GM18505 (cell line): ENCODE measurements at regions not wholly inside any gene's neighbourhood (a gene's known extent, or its start where the extent isn't known, plus 50 kb on each side); places are given as distances from the start of the nearest gene placed in this dataset.

Source experiments
- ATAC-seq: cut with Tn5 transposase; IDR thresholded peaks from one replicate; pipeline ENCODE4 v1.9.1; 2021; ENCODE audit not compliant: unreplicated experiment
- POLR2A ChIP-seq: IDR thresholded peaks from 4 replicates; pipeline ENCODE4 v1.6.1; 2011; ENCODE audit warnings: borderline replicate concordance; ENCODE audit not compliant: insufficient read depth, insufficient read length; ENCODE audit errors: extremely low read depth

DNA sequence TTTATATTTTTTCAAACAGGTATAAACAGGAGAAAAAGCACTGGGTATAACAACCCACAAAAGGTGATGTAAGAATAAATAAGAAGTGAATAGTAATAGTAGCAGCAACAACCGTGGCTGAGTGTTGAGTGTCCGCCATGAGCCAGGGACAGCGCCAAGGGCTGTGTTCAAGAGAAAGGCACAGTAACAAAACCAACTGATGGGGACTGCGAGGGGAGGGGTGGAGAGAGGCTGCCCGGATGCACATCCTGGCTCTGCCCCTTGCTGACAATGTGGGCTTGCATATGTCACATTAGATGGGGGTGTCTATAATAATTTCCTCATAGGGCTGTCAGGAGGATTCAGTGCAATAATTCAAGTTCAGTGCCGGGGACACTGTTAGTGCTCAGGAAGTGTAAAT is 912.4 kb downstream of the VRK1 start:
- no peak for TF ChIP-seq POLR2A
- no peak for ATAC-seq

DNA sequence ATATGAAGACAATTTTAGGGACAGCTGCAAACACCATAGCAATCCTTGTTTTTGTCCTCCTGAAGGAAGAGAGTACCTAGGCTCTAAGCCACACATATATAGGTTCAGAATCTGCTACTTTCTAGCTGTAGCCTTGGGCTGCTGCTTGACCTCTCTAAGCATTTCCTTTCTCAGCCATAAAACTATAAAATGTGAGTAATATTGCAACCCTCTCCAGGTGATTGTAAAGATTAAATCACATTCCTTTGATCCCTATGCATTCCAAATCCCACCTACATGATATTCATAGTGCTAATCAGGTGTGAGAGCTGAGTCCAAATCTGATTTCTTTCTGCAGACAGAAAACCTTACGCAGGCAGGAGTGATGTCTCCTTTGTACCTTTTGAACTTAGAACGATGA is 913.5 kb downstream of the VRK1 start:
- ATAC-seq: no peak
- TF ChIP-seq POLR2A: no peak

DNA sequence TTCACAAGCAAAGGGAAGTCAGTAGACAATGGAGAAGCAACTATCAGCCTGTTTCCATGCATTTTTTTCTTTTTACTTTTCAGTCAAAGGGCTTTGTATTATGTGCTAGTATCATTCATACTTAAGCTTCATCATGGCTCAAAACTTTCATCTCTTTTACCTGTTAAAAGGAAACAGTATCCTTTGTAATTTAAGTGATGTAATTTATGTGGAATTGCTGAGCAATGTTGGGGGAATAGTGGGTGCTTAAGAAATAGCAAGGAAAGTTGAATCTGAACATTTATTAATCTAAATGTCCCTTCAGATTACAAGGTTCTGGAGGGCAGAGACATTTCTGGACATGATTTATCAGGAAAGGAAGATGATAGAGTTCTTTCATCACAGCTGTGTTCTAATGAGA is 915.3 kb downstream of the VRK1 start:
- no peak for TF ChIP-seq POLR2A
- no peak for ATAC-seq

DNA sequence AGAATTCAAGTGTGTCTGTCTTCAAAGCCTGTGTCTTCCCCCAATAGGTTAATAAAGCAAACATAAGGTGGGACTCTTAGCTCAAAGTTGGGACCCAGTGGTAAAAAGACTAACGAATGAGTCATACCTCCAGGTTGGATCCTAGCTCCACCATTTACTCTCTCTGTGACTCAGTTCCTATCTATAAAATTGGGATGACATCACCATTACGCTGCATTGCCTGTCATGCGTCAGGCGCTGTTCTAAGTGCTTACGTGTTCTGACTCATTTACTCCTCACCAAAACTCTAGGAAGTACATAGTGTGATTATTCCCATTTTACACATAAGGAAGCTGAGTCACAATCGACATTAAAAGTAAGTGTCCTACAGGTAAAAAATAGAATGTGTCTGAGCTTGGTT is 915.8 kb downstream of the VRK1 start:
- no peak for ATAC-seq
- no peak for TF ChIP-seq POLR2A

DNA sequence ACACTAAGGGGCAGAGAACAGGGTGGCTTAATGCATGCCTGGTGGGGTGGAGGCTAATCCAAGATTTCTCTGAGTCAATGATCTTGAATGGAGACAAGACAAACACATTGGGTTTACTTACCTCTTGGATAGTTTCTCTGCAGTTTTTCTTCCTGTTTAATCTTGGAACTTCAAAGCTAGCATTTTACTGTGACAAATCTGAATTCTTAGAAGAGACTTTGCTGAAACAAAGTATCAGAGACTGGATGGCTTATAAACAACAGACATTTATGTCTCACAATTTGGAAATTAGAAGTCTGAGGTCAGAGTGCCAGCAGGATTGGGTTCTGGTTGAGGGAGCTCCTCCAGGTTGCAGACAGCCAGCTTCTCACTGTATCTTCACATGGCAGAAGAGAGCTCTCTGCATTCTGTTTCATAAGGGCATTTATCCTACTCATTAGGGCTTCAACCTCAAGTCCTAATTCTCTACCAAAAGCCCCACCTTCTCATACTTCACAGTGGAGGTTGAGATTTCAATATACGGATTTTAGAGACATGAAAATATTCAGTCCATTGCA is 921.8 kb downstream of the VRK1 start:
- ATAC-seq: no peak
- no peak for TF ChIP-seq POLR2A

DNA sequence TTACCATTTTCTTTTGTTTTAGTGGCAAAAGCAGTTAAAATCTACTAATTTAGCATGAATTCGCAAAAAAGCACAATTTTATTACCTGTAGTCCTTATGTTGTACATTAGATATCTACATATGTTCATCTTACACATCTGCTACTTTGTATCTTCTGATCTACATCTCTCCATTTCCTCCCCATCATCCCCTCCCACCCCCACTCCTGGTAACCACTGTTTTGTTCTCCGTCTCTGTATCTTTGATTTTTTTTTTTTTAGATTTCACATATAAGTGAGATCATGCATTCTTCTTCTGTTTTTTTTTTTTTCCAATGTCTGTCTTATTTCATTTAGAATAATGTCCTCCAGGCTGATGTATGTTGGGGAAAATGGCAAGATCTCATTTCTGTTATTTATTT is 922.7 kb downstream of the VRK1 start:
- ATAC-seq: no peak
- no peak for TF ChIP-seq POLR2A

DNA sequence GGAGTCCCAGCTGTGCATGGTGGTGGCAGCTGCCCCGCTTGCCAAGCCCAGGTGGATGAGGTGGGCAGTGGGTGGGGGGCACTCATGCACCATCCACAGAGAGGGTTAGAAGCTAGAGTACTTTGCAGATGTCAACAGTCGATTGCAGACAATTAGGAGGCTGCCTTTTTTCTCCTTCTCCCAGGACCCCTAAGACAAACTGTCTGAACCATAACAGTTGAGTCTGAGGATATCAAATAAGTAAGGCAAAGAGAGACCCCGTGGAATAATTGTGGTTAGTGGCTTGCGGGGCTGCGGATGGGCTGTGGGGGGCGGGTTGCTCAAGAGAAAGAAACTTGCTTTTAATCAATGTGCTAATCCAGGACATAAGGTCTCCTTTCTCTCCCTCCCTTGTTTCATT is 926.2 kb downstream of the VRK1 start:
- ATAC-seq: no peak

DNA sequence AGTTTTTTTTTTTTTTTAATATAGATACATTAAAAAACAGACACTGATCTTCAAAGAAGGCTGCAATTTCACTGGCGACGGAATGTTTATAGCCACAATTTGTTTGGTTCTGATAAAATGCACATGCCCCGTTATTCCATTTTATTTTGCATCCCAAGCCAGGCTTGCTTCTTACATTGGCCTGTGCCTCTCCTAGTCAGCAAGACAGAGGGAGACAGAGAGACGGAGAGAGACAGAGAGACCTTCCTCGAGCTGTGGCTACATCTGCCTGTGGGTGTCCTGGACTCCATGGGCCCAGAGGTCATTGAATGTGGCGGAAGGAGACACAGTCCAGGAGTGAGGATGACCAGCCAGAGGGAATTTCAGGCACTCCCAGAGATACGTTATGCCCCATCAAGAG is 926.6 kb downstream of the VRK1 start:
- no peak for TF ChIP-seq POLR2A
- ATAC-seq: no peak

More for the DNA sequence above, 926.2 kb downstream of the VRK1 start:
- no peak for TF ChIP-seq POLR2A

DNA sequence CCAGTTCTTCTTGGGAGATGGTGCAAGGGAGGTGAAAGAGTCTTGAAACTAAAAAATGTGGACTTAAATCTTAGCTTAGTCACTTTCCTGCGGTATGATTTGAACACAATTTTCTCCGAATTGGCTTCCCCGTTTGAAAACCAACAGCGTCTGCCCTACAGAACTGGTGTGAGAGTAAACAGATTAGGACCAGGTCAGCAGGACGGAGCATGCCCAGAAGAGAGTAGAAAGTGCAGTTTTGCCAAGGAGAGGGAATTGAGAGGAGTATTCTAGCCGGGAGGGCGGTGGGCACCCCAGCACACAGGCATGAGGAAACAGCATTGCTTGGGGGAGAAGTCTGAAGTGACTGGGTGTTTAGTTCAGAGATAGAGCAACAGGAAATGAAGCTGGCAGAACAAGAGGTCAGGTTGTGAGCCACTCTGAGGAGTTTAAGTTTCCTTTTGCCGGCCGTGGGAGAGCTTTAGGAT is 927.1 kb downstream of the VRK1 start:
- no peak for TF ChIP-seq POLR2A
- ATAC-seq: no peak

DNA sequence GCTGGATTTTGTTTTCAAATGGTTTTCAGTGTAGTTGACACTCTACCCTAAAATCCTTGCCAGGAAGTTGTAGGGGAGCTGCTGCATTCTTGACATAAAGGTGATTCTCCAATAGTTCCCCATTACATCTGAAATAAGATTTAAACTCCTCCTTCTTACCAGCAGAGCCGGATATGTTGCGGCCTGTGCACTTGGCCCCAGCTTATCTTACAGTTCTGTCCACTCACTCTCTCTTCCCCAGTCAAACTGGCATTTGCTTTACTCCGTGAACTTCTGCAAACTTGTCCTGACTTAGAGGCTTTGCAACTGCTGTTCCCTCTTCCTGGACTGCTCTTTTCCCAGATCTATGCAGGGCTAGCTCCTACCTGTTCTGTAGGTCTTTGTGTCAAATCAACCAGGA is 929.5 kb downstream of the VRK1 start:
- no peak for ATAC-seq
- no peak for TF ChIP-seq POLR2A

DNA sequence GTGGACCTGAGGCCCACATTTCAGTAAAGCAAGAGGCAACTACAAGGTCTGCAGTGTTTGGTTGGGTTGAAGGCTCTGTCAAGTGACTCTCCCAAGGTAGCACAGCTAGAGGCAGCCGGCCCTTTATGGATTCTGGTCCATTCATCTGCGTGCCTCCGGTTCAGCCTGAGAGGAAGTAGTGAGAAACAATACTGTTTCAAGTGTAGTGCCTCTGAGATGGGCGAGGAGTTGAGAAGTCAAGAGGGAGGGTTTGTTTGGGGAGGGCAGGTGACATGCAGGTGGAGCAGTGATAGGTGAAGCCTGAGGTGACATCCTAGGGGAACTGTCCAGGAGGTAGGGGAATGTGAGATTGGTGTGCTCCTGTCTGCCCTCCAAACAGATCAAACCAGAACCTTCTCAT is 933.5 kb downstream of the VRK1 start:
- no peak for ATAC-seq
- TF ChIP-seq POLR2A: no peak

DNA sequence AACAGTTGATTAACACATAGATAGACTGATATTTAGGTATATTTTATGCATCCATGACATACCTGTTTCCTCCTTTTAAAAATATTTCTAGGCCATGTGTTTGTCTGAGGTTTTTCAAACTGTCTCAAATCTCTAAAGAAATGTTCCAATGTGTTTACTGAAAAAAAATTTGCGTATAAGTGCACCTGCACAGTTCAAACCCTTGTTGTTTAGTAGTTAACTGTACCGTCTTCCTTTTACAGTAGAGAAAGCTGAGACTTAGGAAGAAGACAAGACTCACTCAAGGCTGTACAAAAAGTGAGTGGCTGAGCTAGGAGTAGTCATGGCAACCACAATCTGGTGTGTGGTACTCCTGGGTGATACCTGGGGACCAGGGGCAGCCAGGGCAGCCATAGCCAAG is 934.6 kb downstream of the VRK1 start:
- TF ChIP-seq POLR2A: no peak
- no peak for ATAC-seq

DNA sequence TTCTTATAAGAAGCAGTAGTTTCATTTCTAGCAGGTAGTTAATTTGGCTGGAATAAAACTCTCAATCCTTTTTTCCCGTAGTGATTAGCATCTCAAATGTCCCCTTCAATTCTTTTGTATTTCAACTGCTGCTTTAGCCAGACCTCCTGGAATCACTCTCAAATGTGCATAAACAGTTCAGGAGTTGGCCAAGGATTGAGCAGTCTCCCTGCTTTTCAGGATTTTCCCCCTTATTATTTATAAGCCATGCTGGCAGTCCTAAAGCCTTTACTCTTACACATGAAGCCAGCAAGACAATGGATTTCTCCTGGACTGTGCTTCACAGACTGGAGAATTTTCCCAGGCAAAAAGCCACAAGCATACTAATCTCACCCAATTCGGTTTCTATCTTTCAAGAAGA is 950.1 kb downstream of the VRK1 start:
- ATAC-seq: no peak
- TF ChIP-seq POLR2A: no peak

DNA sequence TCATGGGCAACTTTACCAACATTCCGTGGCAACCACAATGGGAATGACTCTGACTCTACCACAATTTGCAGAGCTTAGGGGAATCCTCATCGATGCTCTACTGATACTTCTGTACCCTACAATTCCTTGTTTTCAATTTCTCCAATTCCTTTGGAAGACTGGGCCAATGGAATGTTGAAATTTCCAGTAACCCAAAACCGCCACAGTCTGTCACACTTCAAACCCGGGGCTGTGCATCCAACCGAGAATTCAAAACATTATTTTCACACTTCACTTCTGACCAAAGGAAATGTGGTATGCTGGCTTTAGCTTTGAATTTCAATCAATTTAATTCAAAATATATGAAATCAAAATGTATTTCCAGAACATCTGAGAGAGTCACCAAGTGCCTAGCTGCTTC is 951.4 kb downstream of the VRK1 start:
- ATAC-seq: no peak
- TF ChIP-seq POLR2A: no peak

DNA sequence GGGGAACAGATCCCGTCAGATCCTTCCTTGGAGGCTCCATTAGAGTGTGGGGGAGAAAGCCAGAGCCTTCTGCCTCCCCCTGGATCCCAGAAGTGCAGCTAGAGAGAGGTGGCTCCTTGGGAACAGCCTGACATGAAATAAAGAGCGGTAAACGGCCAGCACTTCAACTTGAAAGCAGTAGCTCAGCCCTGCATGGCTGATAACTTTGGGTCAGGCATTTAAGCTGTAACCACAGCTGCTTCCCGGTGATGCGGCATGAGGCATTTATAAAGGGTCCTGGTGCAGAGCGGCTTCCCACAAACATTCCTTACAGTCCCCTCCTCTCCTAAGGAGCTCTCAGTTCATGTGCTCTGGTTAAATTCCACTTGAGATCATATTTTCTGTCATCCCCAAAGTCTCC is 960.3 kb downstream of the VRK1 start:
- ATAC-seq: no peak
- TF ChIP-seq POLR2A: no peak
